H1 (cell line): ENCODE measurements at regions not wholly inside any gene's neighbourhood (a gene's known extent, or its start where the extent isn't known, plus 50 kb on each side); places are given as distances from the start of the nearest gene placed in this dataset.

Experiments
- CTCF ChIP-seq, 3 experiments: IDR thresholded peaks; 1 replicate in 2 of 3; 2 replicates in 1 of 3; pipeline versions ENCODE4 v1.5.1 to v1.6.1; 2011; ENCODE audit warnings: low read length in 3 of 3, mild to moderate bottlenecking in 3 of 3, inconsistent platforms in 2 of 3, low read depth in 1 of 3, moderate library complexity in 1 of 3; ENCODE audit not compliant: insufficient read depth in 1 of 3; ENCODE audit errors: control extremely low read depth in 1 of 3
- EP300 ChIP-seq, 2 experiments: IDR thresholded peaks; 1 replicate in 1 of 2; 2 replicates in 1 of 2; pipeline ENCODE4 v1.6.1; 2011 to 2012; ENCODE audit warnings: low read depth in 2 of 2, low read length in 2 of 2, mild to moderate bottlenecking in 2 of 2, borderline replicate concordance in 1 of 2, inconsistent platforms in 1 of 2, moderate library complexity in 1 of 2
- EZH2 ChIP-seq: fragments of 200-600 bp; sonication (generic); IDR thresholded peaks from 2 replicates; pipeline ENCODE4 v1.7.1; 2012; ENCODE audit warnings: low read depth, mild to moderate bottlenecking, moderate library complexity, low read length, inconsistent platforms; ENCODE audit not compliant: severe bottlenecking
- GABPA ChIP-seq: IDR thresholded peaks from 2 replicates; pipeline ENCODE4 v1.6.1; 2011; ENCODE audit warnings: mild to moderate bottlenecking, low read length, moderate library complexity, borderline replicate concordance; ENCODE audit not compliant: insufficient read depth
- JUND ChIP-seq: IDR thresholded peaks from 2 replicates; pipeline ENCODE4 v1.6.1; 2011; ENCODE audit warnings: mild to moderate bottlenecking, improper control_type of control experiment, low read length
- POLR2A ChIP-seq, 2 experiments: IDR thresholded peaks; 1 replicate in 1 of 2; 2 replicates in 1 of 2; pipeline ENCODE4 v1.6.1; 2011; ENCODE audit warnings: low read depth in 2 of 2, low read length in 2 of 2, mild to moderate bottlenecking in 2 of 2; ENCODE audit errors: control extremely low read depth in 1 of 2
- POLR2AphosphoS5 ChIP-seq: IDR thresholded peaks from 2 replicates; pipeline ENCODE4 v1.6.1; 2011; ENCODE audit warnings: low read depth, low read length
- RAD21 ChIP-seq, 2 experiments: IDR thresholded peaks in 1 of 2; conservative IDR thresholded peaks in 1 of 2; 2 replicates each; pipeline ENCODE4 v1.6.1; 2011; ENCODE audit warnings: low read depth in 2 of 2, low read length in 2 of 2, improper control_type of control experiment in 1 of 2, inconsistent platforms in 1 of 2, mild to moderate bottlenecking in 1 of 2, moderate library complexity in 1 of 2
- SIN3A ChIP-seq, 2 experiments: IDR thresholded peaks in 1 of 2; conservative IDR thresholded peaks in 1 of 2; 2 replicates each; pipeline ENCODE4 v1.6.1; 2011 to 2012; ENCODE audit warnings: low read length in 2 of 2, improper control_type of control experiment in 1 of 2, low read depth in 1 of 2, mild to moderate bottlenecking in 1 of 2
- TAF1 ChIP-seq: IDR thresholded peaks from 2 replicates; pipeline ENCODE4 v1.6.1; 2011; ENCODE audit warnings: mild to moderate bottlenecking, low read depth, low read length
- YY1 ChIP-seq: IDR thresholded peaks from 2 replicates; pipeline ENCODE4 v1.6.1; 2011; ENCODE audit warnings: low read depth, mild to moderate bottlenecking, low read length

- TF ChIP-seq CTCF (IDR thresholded peaks at IDR 0.05; ENCODE audit: control extremely low read depth in 1 of 3, insufficient read depth in 1 of 3, low read depth in 1 of 3, low read length in 3 of 3) = no peak
- TF ChIP-seq RAD21 (IDR thresholded peaks at IDR 0.05 in 1 of 2, conservative IDR thresholded peaks at IDR 0.05 in 1 of 2; ENCODE audit: low read depth in 2 of 2, low read length in 2 of 2) = no peak
- TF ChIP-seq EZH2 = no peak
- no peak for TF ChIP-seq EP300 (IDR thresholded peaks at IDR 0.05; ENCODE audit: borderline replicate concordance in 1 of 2, low read depth in 2 of 2, low read length in 2 of 2)
- TF ChIP-seq POLR2A (IDR thresholded peaks at IDR 0.05; ENCODE audit: control extremely low read depth in 1 of 2, low read depth in 2 of 2, low read length in 2 of 2) = no peak
- no peak for TF ChIP-seq GABPA
- no peak for TF ChIP-seq POLR2AphosphoS5
- no peak for TF ChIP-seq SIN3A (conservative IDR thresholded peaks at IDR 0.05 in 1 of 2, IDR thresholded peaks at IDR 0.05 in 1 of 2; ENCODE audit: low read depth in 1 of 2, low read length in 2 of 2)
- TF ChIP-seq YY1 = no peak
- no peak for TF ChIP-seq TAF1
- no peak for TF ChIP-seq JUND
Observed at GRCh38 chrX:117771384-117771783, 345.2 kb downstream of the KLHL13 start.
